NOMO-1 treated with dmso at 0.1 percent for 144 hours (cell line): ENCODE measurements at regions not wholly inside any gene's neighbourhood (a gene's known extent, or its start where the extent isn't known, plus 50 kb on each side); places are given as distances from the start of the nearest gene placed in this dataset.

Experiments used
- DNase-seq: peaks from one replicate; lab custom pipeline; 2025; ENCODE audit not compliant: unreplicated experiment; lab: John Stamatoyannopoulos, UW

- DNase-seq, result no peak
Observed at GRCh38 chr1:2968471-2968881, 52.8 kb upstream of the ACTRT2 start.

GRCh38 chr1:2969011-2969844, 52.0 kb upstream of the ACTRT2 start:
- DNase-seq, result no peak

- no peak for DNase-seq
Observed at GRCh38 chr1:2969845-2970291, 51.4 kb upstream of the ACTRT2 start.

- DNase-seq, result no peak
Observed at GRCh38 chr1:2970311-2971071, 50.8 kb upstream of the ACTRT2 start.

GRCh38 chr1:2971101-2971501, 50.2 kb upstream of the ACTRT2 start:
- DNase-seq, result no peak
